ENCODE measurements at regions not wholly inside any gene's neighbourhood (a gene's known extent, or its start where the extent isn't known, plus 50 kb on each side); places are given as distances from the start of the nearest gene placed in this dataset.

DNA sequence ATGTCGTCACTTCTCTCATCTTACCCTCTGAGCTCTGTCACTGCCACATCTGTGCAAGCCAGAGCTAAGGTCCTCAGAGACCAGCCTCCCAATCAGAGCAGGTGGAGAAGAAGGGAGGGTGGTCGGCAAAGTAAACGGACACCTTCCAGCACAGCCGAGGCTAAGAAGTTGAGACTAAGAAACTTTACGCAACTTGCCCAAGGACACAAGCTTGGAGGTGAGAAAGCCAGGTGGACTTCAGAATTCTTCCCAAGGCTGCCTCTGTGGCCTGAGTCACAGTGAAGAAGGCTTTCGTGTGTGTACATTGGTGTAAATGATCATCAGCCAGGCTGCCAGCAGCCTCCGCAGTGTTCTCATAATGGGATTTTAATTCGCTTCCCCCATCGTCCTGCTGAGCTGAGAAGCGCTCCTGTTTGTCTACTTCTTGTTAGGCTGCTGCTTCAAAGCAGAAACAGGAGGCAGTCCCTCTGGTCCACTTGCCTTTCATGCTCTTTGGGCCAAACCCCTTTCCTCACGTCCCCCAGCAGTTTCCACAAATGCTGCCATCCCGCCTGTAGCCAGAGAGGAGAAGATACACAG, 125.0 kb upstream of the RPL38 start:
- no peak for DNase-seq (ENCODE audit: low read depth)

DNA sequence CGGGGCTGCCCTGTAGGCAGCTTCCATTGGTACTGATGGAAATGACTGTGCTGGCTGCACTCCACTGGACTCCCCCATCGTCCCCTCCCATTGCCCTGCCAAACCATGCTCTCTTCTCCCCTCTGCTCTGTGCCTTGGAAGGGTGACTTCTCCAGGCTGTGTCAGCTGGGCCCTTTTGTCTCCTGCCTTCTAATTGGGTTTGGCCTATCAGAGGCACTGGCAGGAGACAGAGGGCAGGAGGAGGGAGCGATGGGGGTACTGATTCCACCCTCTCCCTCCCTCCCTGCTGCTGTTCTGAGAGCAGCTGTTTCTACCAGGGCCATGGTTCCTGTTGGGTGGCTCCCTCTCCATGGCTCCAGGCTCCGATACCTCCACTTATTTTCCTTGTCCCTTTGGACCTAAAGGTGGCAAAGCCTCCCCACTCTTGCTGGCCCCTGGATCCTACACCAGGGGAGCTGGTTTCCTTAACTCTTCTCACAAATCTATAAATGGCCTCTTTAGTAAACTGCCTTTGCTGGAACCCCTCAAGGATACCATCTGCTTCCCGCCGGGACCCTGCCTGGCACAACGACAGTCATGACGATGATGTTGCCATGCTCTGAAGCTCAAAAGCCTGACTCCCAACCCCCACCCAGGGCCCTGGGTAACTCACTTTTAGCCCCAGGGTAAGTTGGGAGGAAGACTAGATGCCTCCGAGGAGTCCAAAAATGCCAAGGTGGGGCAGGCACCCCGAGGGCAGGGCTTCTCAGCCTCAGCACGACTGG, 123.8 kb upstream of the RPL38 start:
- no peak for DNase-seq (ENCODE audit: low read depth)

DNA sequence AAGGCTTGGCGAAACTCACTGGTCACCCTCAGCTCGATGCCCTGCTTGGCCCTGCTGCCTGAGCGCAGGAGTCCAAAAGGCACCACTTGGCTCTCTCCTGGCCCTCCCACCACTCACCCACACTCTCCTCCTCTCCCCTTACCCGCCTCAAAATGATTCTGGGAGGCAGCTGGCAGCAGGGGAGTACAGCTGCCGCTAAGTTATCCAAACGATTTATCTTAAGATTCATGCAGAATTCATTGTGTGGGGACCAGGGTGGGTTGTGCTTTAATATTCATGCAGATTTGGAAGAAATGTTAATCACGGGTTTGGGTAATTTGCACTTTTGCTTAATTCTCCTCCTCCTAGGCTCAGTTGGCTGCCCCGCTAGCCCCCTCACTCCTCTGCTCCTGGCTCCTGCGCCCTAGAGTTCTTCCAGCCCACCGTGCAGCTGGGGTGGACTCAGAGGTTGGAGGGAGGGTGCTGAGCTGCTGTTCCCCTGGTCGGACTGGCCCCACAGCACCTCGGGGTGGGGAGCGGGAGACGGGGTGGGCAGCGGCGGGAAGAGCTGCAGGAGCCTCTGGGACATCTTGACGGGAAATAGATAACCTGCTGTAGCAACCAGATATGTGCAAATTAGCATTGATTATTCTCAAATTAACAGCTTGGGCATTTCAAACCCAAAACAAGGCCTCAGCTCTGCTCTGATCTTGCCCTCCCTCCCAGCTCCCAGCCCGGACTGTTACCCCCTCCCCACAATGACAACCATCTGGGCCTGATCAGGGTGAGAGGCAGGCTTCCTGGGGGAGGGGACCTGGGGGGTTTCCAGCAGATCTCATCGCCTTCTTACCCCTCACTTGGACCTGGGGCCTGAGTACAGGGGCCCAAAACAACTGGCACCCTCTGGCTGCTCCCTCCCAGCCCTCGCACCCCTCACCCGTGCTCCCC, 122.6 kb upstream of the RPL38 start:
- DNase-seq (ENCODE audit: low read depth), result no peak

DNA sequence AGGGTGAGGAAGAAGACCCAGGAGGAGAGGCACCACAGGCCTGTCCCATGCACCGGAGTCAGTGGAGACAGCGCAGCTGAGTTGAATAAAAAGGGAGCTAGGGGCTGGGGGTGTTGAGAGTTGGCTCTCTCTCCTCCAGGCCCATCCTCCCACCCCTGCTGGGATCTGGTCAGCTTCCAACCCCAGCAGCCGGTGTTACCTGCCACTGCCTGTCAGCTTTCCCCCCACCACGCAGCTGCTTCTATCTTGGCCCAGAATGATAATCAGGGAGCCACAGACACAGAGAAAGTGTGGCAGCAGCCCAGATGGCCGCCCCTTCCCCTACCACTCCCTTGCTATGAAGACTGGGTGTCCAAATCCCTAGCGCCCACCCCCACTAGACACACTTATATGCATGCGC, 120.6 kb upstream of the RPL38 start:
- DNase-seq (ENCODE audit: low read depth), result no peak

DNA sequence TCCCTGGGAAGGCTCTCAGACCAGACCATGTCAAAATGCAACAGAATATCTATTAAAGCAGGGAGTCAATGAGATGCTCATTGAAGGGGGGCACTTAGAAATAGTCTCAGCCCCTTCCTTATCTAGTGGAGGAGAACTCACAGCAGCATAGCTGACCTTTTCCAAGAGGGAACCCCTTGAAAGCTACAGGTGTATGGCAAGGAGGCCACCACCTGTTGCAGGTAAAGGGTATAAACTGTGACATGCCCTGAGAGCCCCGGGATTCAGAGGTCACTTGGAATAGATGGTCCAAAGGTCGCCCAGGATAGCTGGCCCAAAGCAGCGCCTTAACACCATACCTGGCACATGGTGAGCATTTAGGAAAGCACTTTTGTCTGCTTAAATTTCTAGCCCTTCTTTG, 120.2 kb upstream of the RPL38 start:
- DNase-seq (ENCODE audit: low read depth), result no peak

DNA sequence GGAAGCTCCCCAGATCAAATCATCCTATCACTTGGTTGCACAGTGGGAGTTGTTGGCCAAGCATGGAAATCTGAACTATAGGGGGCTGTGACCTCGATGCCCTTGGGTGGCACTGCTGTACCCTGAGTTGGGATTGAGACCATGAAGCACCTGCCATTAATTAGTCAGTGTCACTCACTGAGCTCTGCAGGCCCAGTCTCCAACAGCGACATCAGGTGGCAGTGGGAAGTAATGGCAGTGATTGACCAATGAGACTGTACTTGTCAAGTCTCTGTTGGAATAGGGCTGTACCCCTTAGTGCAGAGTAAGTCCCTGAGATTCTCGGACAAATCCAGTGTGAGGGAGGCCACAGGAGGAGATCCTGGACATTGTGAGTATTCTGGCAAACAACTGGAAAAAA, 118.0 kb upstream of the RPL38 start:
- no peak for DNase-seq (ENCODE audit: low read depth)

DNA sequence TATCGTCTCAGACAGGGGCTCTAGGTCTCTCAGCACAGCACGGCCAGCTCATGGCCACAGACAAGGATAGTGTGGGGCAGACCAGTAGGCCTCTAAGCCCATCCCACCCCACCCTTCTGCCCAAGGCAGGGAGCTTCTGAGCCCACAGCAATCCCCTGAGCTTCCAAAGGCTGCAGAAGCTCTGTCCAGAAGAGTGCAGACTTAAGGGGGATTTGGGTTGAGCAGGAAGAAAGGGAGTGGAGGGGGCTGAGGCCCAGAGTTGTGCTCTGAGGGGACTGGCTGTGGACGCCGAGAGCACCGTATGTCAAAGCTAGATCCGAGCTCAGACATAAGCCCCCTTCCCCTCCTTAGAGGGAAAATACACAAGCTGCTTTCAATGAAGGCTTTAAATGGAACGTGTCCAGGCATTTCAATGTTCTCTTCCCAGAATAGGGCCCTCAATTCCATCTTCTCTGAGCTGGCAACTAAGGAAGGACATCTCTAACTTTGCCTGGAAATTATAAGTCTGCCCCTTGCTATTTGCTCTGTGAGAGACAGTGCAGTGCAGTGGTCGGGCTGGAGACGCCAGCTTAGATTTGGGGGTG, 116.4 kb upstream of the RPL38 start:
- DNase-seq (ENCODE audit: low read depth), result no peak

DNA sequence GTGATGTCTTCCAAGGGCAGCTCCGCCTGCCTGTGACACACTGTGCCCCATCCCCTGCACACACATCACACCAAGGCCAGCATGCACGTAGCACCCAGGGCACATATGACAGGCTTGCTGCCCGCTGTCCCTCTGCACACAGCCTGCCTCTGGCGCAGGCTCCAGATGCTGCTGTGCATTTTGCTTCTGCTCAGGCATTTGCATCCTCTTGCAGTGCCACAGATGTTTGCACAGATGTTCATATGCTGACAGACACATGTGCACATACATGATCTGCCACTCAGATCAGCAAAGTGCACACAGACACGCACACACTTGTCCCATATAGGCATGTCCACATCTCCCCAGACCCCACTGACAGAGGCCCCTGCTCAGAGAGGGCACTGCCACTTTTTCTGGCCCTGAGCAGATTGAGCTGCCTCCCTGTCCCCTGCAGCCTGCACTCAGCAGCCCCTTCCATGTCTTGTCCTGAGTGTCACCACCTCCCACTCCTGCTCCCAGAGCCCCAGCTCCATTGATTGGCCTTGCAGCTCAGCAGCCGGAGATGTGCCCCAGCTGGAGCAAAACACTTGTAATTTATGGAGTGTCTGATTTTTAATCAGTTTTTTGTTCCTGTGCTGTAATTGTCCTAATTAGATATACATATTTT, 115.1 kb upstream of the RPL38 start:
- no peak for DNase-seq (ENCODE audit: low read depth)

DNA sequence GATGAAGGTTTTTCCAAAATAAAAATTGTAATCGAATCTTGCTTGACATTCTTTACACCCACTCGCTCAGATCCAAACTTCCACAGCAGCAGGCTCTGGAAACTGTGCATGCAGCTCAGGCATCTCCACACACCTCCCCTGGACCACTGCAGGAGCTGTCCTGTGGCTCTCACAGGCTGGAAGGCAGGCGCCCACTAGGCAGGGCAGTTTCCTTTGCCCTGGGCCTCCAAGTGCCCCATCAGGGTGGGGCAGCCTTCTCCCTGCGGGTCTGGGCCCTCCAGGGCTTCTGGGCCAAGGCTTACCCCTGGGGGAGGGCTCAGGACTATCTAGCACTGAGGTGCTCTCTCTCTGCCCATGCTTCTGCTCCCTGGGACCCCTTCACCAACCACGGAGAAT, 114.5 kb upstream of the RPL38 start:
- no peak for DNase-seq (ENCODE audit: low read depth)

DNA sequence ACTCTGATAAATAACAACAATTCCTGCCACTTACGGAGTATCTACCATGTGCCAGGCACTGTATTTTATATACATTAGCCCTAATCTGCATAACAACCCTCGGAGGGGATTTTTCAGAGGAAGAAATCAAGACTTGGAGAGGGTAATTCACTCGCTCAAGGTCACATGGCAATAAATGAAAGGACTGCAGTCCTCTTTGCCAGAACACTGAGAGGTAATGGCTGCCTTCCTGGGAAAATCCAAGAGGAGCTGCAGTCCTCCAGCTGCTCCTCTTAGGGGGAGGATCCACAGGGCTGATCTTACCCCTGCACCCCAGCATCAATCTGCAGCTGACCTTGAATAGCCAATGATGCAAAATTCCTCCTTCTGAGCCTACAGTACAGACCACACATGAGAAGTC, 114.1 kb upstream of the RPL38 start:
- no peak for DNase-seq (ENCODE audit: low read depth)

DNA sequence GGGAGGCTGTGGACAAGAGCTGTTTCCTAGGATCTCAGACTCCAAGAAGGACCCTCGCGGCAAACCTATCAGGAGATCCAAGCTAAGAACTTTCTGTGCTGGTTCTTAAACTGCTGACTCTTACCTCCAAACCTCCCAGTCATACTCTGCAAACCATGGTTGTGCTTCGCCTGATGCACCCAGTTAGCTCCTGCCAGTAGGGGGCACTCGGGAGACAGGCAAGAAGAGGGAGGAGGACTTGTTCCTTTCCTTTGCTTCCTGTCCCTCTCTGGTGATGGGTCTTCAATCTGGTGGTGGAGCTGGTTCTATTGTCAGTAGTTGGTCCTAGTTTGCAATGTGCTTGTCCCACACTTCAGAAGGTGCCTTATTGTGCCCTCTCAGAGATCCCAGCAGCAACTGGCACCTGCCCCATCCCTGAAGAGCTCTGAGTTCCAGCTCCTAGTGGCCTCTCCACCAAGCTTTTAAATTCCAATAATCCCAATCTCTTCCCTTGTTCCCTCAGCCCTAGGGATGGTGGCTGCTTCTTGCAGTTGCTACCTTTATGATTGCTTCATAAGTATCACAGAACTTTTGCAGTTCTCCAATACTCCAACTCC, 113.5 kb upstream of the RPL38 start:
- peak; percentile 1 for DNase-seq (ENCODE audit: low read depth)

DNA sequence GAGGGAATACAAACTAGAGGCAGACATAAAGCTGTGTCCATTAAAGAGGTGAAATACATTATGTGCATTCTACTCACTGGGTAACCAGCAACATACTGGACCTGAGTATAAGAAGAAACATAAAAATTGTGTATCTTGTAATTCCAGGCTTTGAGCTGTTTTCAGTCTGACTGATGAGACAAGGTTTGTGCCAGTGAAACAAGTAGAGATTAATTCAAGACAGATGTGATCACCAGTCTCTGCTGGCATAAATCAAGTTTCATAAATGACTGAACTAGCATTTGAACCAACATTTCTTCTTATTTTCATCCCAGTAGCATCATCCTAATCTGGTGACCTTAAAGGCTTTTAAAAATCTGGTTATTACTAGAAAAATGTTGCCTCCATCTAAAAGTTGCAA, 108.8 kb upstream of the RPL38 start:
- DNase-seq (ENCODE audit: low read depth), result no peak

DNA sequence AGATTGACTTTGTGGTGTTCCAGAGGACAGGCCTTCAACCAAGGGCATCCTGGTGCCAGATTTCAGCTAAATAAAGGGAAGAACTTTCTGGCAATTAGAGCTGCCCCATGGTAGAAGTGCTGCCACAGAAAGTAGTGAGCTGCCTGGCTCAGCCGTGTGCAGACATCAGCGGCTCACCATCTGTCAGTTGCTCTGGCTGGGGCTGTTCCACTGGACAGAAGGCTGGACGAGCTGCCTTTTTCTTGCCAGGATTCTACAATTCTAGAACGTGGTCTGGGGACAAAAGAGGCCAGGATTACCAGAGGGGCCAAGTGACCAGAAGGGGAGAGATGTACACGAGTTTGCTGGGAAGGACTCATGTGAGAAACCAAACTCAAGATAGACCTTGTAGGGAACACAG, 107.0 kb upstream of the RPL38 start:
- DNase-seq (ENCODE audit: low read depth), result no peak

DNA sequence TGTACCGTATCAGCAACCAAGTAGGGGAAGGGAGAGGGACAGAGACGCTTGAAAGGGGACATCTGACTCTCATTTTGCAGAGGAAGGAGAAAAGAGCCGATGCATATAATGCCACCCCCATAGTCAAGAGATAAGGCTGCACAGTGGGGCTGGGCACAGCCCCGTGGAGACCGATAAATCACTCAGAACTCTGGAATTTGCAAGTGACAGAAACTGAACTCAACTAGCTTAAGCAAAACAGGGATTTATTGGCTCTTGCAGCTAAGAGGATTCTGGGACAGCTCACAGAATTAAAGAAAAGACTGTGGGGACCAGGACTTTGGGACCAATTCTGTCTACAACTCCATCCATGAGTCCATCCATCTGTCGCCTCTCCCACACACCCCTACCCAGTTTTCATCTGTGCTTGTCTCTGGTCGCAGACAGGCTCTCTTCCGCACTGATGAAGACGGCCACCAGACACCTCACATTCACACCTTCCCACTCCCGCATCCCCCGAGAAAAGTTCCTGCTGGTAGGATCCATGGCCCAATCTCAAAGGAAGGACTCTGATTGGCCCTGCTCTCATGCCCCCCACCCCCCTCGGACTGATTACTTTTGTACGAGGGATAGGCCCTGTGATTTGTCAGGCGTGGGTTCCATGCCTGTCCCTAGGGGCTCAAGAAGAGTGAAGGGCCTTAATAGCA, 105.9 kb upstream of the RPL38 start:
- no peak for DNase-seq (ENCODE audit: low read depth)

DNA sequence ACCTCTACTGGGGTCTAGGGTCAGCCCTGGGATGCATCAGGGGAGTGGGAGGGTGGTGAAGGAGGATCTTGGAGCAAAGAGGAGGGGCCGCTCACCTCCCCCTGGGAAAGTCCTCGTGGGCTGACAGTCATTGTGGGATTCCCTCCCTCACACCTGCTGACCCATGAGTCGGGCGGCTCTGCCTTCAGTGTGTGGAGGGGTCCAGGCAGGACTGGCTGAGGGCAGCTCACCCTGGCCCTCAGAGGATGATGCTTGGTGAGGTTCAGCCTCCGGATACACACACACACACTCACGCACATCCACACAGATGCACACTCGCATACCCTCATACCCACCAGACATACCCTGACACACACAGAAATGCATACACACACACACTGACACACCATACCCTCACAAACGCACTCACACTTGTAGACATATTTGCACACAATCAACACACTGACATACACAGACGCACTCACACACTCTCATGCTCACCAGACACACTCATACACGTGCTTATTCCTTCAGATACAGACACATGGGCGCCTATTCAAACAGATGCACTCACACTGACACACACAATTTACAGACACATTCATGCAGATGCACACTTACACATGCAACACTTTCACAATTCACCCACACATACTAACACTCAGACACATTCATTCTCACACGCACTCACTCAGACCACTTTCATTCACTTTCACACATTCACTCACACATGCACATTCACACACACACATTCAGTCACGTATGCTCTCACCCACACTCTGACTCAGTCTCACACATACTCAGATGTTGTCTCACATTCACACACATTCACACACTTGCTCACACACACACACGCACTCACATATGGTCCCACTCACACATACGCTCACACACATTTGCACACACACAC, 105.1 kb upstream of the RPL38 start:
- no peak for DNase-seq (ENCODE audit: low read depth)

DNA sequence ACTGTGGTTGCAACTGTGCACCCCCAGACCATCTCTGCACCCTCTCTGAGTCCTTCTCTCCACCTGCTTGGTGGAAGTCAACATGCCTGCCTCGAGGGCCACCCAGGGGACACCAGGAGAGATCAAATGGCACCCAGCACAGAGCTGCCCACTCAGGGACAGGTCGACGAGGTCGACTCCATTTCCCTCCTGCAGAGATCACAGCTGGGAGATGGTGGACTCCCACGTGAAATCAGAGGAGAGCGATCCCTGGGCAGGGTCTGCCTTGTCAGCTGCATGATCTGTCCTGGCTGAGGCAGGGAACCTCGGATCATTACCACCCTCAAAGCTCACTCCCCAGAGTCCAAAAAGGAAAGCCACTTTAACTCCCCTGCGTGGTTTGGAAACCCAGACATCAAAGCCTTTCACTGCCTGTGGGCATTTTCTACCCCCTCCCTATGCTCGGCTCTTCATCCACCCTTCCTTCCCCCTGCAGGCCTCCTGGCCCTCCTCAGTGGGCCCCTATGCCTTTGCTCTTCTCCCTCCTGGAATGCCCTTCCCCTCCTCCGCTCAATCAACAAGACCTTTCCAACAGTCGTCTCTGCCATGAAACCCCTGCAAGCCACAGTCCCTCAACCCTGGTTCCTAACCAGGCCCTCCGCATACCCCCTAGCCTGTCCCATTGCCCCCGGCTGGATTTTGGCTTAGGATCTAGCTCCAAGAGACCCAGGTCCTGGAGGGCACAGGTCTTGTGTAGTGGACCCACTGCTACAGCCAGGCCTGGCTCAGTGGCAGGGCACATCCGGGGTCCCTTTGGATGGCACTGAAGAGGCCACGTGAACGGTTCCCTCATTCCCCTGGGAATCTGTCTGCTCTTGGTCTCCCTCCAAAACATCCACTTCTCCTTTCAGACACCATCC, 103.8 kb upstream of the RPL38 start:
- DNase-seq (ENCODE audit: low read depth), result no peak

DNA sequence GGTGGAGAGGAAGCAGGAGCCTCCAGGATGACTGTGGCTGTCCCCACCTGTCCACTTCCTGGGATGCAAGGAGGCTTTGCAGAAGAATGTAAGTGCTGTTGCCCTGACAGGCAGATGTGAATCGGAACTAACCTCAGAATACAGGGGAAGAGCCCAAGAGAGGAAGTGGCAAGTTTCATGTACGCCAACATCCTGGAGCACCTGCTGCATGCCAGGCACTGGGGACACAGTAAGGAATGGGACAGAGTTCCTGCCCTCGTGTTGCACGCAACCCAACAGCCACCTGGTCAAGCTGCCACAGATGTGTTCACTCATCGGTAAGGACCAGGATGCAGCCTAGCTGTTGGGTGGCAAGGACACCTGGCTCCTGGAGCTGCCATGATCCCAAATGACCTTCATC, 98.6 kb upstream of the RPL38 start:
- DNase-seq (ENCODE audit: low read depth), result no peak

DNA sequence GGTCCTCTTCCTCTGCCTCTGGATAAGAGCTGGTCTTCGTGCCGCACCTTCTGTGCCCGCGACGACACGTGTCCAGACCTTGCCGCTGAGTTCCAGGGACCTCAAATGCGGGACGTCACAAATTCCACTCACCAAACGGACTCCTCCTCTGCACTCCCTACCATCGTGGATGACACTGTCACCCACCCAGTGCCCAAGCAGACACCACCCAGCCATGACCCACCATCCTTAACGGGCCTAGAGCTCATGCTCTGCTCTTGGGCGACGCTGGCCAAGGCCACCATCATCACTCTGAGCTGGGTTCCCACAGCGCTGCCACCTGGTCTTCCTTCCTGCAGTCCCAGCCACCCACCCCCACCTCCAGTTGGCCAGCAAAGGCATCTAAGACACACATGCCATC, 96.4 kb upstream of the RPL38 start:
- DNase-seq (ENCODE audit: low read depth), result no peak
